GM12875 (cell line): ENCODE measurements at regions not wholly inside any gene's neighbourhood (a gene's known extent, or its start where the extent isn't known, plus 50 kb on each side); places are given as distances from the start of the nearest gene placed in this dataset.
A peak's percentile ranks its signal among the peaks of the same experiment; 100 is the strongest.
"Not testable (repeated sequence)": the region's sequence is repeated elsewhere in the genome, so short reads cannot be mapped to it uniquely, and the experiment has no call there.

Source experiments
- H3K4me3 ChIP-seq: one replicate; pipeline ENCODE4 v1.5.1; 2011; ENCODE audit warnings: low read depth, low read length, control low read depth
- TF ChIP-seq, protein P1 (sequence below): IDR thresholded peaks from 2 replicates; pipeline ENCODE4 v1.5.1; 2011; ENCODE audit warnings: low read depth, mild to moderate bottlenecking, control low read depth, inconsistent platforms, low read length, moderate library complexity, borderline replicate concordance; ENCODE audit not compliant: insufficient read depth

DNA sequence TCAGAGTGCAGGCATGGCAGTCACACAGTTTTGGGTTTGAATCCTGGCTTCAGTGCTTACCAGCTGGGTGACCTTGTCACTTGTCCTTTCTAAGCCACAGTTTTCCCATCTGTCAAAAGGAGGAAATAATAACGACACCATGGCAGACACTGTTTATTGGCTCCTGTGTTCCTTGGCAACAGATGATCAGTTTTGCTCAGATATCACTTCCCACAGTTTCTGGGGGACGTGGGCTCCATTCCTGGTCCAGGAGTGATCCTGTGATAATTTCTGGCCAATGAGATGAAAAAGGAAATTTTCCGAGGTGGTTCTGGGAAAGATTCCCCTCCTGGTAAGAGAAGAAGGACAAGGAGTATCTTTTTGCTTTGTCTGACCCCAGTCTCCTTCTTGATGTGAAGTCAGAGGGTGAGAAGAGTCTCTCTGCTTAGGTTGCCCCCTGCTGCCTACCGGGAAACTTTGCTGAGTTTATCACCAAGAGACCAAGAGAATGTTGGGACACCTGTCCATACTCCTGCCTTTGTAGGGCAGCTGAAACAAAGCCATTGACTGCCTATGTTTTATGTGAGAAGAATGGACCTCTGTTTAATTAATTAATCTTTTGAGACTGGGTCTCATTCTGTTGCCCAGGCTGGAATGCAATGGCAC is 178.9 kb upstream of the NRXN3 start:
- TF ChIP-seq, protein P1, sequence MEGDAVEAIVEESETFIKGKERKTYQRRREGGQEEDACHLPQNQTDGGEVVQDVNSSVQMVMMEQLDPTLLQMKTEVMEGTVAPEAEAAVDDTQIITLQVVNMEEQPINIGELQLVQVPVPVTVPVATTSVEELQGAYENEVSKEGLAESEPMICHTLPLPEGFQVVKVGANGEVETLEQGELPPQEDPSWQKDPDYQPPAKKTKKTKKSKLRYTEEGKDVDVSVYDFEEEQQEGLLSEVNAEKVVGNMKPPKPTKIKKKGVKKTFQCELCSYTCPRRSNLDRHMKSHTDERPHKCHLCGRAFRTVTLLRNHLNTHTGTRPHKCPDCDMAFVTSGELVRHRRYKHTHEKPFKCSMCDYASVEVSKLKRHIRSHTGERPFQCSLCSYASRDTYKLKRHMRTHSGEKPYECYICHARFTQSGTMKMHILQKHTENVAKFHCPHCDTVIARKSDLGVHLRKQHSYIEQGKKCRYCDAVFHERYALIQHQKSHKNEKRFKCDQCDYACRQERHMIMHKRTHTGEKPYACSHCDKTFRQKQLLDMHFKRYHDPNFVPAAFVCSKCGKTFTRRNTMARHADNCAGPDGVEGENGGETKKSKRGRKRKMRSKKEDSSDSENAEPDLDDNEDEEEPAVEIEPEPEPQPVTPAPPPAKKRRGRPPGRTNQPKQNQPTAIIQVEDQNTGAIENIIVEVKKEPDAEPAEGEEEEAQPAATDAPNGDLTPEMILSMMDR = peak; percentile 18; the same call in 1 of the 2 replicates
- no peak overlapping the region for H3K4me3 ChIP-seq

DNA sequence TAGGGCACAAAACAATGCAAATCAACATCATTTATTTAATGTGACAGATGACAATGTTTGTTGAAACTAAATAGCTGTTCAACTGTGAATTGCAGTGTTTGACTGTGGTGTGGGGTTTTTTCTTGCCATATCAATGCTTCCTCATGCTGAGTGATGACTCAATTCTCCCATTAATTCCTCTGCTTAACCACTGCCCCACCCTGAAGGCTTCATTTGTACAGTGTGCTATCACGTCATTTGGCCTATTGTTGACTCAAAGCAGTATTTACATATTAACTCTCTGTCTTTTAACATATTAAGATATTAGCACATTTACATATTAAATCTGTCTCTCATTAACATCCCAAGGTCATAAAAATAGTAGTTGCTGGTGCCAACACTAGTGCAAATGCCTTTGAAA is 164.8 kb upstream of the NRXN3 start:
- no peak overlapping the region for H3K4me3 ChIP-seq
- TF ChIP-seq, protein P1 = no peak

DNA sequence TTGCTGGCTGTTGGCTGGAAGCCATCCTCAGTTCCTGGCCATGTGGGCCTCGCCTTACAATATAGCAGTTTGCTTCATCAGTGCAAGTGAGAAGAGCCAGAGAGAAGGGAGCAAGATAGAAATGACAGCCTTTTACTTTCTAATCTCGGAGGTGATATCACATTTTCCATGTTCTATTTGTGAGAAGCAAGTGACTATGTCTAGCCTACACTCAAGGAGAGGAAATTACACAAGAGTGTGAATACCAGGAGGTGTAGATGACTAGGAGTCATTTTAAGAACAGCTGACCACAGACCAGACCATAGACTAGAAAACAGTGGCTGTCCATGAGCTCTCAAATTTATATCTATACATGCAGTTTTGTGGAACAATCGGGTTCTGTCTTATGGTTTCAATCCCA is 163.0 kb upstream of the NRXN3 start:
- H3K4me3 ChIP-seq = no peak overlapping the region
- TF ChIP-seq, protein P1 = no peak

DNA sequence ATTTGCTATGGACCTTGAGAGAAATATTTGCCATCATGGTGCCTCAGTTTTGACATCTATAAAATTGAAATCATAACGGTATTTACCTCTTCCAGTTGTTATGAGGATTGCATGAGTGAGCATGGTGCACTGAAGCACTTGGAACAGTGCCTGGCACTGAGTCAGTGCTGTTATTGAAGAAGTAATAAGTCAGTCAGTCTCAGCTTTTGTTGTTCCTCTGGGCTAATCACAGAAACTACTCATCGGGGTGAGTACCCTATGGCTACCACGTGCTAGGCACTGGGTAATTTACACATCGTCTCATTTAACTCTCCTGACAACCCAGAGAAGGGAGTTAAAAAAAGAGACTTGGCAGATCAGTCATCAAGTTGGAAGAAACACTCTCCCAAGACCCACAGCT is 159.5 kb upstream of the NRXN3 start:
- TF ChIP-seq, protein P1 = no peak
- H3K4me3 ChIP-seq = no peak overlapping the region

DNA sequence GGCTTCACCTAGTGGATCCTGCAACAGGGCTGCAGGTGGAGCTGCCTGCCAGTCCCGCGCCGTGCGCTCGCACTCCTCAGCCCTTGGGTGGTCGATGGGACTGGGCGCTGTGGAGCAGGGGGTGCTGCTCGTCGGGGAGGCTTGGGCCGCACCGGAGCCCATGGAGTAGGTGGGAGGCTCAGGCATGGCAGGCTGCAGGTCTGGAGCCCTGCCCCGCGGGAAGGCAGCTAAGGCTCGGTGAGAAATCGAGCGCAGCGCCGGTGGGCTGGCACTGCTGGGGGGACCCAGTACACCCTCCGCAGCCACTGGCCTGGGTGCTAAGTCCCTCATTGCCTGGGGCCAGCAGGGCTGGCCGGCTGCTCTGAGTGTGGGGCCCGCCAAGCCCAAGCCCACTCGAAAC is 156.3 kb upstream of the NRXN3 start:
- not testable (repeated sequence) for H3K4me3 ChIP-seq

DNA sequence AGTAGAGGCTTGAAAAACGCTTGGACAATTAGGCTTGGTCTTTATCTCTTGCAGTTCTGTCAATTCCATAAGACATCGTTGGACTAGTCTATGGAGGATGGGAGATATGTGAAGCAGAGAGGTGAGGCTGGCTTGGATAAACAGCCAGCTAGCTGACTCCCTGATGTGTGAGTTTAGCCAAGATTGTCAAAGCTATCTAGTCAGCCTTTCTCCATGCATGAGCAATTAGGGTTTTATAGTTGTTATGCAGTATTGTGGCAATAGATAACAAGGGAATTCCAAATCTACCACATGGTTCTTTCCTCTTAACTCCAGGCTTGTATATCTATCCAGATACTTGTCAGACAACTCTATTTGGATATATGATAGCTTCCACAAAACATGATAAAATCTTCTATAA is 153.6 kb upstream of the NRXN3 start:
- TF ChIP-seq, protein P1 = no peak
- H3K4me3 ChIP-seq = no peak overlapping the region

DNA sequence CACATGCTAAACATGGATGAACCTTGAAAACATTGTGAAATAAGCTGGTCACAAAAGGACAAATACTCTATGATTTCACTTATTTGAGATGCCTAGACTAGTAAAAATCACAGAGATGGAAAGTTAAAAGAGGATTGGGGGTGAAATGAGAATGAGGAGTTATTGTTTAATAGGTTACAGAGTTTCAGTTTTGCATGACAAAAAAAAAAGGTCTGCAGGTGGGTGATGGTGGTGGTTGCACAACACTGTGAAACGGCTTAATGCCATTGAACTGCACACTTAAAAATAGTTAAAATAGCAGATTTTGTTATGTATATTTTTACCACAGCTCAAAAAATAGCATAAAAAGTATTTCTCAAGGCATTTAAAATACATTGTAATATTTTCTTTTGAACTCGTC is 151.9 kb upstream of the NRXN3 start:
- TF ChIP-seq, protein P1 = no peak
- H3K4me3 ChIP-seq = no peak overlapping the region

DNA sequence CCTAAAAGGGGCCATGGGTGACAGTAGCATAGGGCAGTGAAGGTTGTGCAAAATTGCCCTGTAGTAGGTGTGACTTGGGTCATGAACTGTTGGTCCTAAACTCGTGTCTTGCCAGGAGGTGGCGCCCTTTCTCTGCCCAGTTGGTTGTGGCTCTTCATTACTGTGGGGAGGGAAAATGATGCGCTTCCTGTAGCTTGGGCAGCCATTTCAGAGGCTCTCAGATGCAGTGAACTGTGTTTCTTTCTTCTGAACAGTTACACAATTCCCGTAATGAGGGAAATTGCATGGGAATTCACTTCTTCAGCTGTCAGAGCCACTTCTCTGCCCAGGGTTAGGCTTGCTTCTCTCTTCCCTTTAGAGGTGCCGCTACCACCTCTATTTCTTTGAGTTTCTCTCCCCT is 148.1 kb upstream of the NRXN3 start:
- TF ChIP-seq, protein P1 = peak; percentile 78
- H3K4me3 ChIP-seq = no peak overlapping the region
